ENCODE measurements at regions not wholly inside any gene's neighbourhood (a gene's known extent, or its start where the extent isn't known, plus 50 kb on each side); places are given as distances from the start of the nearest gene placed in this dataset.
"Not testable (repeated sequence)": the region's sequence is repeated elsewhere in the genome, so short reads cannot be mapped to it uniquely, and the experiment has no call there.

DNA sequence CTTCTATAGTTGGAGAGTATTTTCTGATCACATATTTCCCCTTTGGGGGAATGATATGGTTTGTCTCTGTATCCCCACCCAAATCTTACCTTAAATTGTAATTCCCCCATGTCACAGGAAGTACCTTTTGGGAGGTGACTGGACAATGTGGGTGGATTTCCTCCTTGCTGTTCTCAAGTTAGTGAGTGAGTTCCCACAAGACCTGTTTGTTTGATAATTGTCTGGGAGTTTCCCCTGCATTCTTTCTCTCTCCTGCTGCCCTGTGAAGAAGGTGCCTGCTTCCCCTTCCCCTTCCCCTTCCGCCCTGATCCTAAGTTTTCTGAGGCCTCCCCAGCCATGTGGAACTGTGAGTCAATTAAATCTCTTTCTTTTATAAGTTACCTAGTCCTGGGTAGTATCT is 222.7 kb upstream of the SLC39A10 start:
- intact Hi-C loops (cut with DNase I): no loop called here
- no peak for ATAC-seq
- no peak for DNase-seq (ENCODE audit: low spot score)

GRCh38 chr2:195433729-195434128 is 223.3 kb upstream of the SLC39A10 start:
- ATAC-seq; DNase-seq (ENCODE audit: low spot score); intact Hi-C loops (cut with DNase I): not testable (repeated sequence)

GRCh38 chr2:195428673-195429072 is 228.4 kb upstream of the SLC39A10 start:
- ATAC-seq: no peak
- intact Hi-C loops (cut with DNase I): no loop called here
- DNase-seq (ENCODE audit: low spot score): no peak

- ATAC-seq (no peak), DNase-seq (ENCODE audit: low spot score) (no peak)
- intact Hi-C loops (cut with DNase I): no loop called here
Measured at GRCh38 chr2:195425328-195425727, 231.7 kb upstream of the SLC39A10 start.

GRCh38 chr2:195419033-195419432 is 238.0 kb upstream of the SLC39A10 start:
- intact Hi-C loops (cut with DNase I): no loop called here
- ATAC-seq: no peak
- no peak for DNase-seq (ENCODE audit: low spot score)

DNA sequence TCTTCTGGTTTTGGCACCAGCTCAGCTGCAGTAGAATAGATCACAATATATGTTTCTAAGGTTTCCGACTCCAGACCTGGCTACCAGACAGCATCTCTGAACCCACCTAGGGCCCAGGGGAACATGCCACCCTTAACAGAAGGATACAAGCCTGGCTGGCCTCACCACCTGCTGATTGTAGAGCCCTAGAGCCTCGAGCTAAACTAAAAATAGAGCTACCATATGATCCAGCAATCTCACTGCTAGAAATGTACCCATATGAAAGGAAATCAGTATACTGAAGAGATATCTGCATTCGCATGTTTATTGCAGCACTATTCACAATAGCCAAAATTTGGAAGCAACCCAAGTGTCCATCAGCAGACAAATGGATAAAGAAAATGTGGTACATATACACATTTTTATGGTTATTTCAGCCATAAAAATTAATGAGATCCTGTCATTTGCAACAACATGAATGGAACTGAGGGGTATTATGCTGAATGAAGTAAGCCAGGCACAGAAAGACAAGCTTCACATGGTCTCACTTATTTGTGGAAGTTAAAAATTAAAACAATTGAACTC is 242.4 kb upstream of the SLC39A10 start:
- intact Hi-C loops (cut with DNase I): no loop called here
- ATAC-seq: no peak
- no peak for DNase-seq (ENCODE audit: low spot score)

DNA sequence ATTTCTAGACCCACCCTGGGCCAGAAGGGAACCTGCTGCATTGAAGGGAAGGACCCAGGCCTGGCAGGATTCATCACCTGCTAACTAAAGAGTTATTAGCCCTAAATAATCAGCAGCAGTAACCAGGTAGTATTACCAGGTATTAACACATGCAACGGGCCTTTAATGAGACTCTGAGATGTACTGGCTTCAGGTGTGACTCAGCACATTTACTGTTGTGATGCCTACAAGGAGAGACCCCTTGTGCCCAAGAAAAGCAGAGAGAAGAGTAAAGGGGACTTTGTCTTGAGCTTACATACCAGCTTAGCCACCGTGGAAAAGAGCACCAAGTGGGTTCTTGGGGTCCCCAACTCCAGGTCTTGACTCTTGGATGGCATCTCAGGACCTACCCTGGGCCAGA is 243.1 kb upstream of the SLC39A10 start:
- DNase-seq (ENCODE audit: low spot score): no peak
- no peak for ATAC-seq
- intact Hi-C loops (cut with DNase I): no loop called here

- no peak for DNase-seq (ENCODE audit: low spot score)
- ATAC-seq: no peak
- intact Hi-C loops (cut with DNase I): no loop called here
Measured at GRCh38 chr2:195413422-195413821, 243.6 kb upstream of the SLC39A10 start.

- ATAC-seq (peak; percentile 66), DNase-seq (ENCODE audit: low spot score) (no peak)
- intact Hi-C loops (cut with DNase I): no loop called here
Measured at GRCh38 chr2:195411219-195411687, 245.8 kb upstream of the SLC39A10 start.

DNA sequence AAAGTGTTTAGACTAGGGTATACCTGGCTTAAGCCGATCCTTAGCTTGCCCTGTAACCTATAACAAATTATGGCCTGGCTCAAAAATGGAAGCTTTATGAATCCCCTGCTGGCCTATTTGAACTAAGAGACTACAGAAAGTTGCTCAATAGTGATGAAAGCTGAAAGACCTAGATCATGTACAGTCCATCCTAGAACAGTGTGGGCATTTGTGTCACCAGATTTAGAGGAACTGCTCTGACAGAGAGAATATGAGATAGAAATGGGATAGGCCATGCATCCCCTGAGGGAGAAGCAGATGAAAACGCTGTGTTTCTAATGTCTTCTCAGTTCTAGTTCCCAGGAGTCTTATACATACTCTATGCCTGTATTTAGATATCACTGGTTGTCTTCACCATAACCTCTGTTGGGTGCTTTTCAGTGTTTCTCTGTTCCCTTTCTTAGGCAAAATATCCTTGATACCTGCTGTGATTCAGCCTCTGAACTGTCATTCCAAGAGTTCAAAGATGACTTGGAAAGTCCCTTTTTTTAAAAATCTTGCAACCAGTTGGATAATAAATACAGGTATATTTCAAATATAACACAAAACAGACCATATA is 246.9 kb upstream of the SLC39A10 start:
- DNase-seq (ENCODE audit: low spot score) (no peak), ATAC-seq (no peak)
- intact Hi-C loops (cut with DNase I): no loop called here

GRCh38 chr2:195408811-195409210 is 248.2 kb upstream of the SLC39A10 start:
- intact Hi-C loops (cut with DNase I): no loop called here

DNA sequence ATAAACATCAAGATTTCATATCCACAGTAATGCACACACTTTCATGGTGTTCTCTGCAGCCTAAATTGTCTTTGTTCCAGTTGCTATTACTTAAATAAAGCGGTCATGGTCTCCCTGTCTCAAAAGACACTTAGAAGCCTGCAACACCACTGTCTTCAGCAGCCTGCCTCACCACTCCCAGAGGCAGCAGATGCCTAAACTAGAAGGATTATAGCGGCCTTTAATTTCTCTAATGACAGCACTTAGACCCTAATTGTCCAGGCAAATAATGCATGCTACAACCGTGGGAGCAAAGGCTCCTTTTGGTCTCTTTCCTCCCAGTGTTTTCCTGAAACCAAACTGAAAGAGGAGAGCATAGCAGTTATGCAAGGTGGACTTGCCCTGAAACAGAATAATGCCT is 248.8 kb upstream of the SLC39A10 start:
- DNase-seq (ENCODE audit: low spot score) (no peak), ATAC-seq (no peak)
- intact Hi-C loops (cut with DNase I): no loop called here

More at GRCh38 chr2:195408811-195409210, 248.2 kb upstream of the SLC39A10 start:
- ATAC-seq (no peak), DNase-seq (ENCODE audit: low spot score) (no peak)

DNA sequence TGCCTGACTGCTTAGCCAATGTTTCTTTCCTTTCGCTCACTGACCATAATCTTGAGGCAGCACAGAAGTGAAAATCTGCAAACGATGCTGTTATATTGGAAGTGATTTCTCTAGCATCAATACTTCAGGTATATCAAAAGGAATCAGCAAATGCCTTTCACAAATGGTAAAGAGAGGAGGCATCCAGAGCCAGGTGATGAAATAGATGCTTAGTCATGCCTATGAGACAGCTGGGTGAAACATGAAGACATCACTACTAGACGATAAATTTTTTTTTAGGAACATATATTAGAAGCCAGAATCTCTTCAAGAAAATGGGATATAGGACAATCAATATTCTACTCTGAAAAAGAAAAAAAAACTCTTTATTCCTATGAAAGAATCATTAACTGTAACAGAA is 249.2 kb upstream of the SLC39A10 start:
- intact Hi-C loops (cut with DNase I): no loop called here
- ATAC-seq (no peak), DNase-seq (ENCODE audit: low spot score) (no peak)

DNA sequence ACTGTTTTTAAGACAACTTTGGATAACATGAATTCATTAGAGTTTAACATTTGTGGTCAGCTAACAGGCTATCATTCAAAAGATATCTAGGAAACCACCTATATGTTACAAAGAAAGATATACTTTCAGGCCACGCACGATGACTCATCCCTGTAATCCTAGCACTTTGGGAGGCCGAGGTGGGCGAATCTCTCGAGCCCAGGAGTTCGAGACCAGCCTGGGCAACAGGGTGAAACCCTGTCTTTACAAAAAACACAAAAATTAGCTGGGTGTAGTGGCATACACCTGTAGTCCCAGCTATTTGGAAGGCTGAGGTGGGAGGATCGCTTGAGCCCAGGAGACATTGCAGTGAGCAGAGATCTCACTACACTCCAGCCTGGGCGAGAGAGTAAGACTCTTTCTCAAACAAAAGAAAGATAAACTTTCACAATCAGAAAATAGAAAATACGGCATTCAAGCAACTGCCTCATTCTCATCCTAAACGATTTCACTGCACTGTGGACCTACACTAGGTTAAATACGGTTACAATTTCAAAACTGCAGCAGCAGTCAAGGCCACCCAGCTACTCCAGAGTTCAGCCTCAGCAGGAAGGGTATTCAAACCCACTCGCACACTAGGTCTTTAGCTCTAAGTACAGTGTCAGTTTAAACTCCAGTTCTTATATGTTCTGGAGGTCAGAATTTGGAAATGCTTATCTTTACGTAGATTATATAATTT is 250.0 kb upstream of the SLC39A10 start:
- intact Hi-C loops (cut with DNase I): no loop called here
- ATAC-seq (no peak), DNase-seq (ENCODE audit: low spot score) (no peak)

GRCh38 chr2:195404651-195405050 is 252.4 kb upstream of the SLC39A10 start:
- ATAC-seq: no peak
- DNase-seq (ENCODE audit: low spot score): no peak
- intact Hi-C loops (cut with DNase I): no loop called here

- ATAC-seq (no peak), DNase-seq (ENCODE audit: low spot score) (no peak)
- intact Hi-C loops (cut with DNase I): no loop called here
Measured at GRCh38 chr2:195396479-195396878, 260.5 kb upstream of the SLC39A10 start.

DNA sequence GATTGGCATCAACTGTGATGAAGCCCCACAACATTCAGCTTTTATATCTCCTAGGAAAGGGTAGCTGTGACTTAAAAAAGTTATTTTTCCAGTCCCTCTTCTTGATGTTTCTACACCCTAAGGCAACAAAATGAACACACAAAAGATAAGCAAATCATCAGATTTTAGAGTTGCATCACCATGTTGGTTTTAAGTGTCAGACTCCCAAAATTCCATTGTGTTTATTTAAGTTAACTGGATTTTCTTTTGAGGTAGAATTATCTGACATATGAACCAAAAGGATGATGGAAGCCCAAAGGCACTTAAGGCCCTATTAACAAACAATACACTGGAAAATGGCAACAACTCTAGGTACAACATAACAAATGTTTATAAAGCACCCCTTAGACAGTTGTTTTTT is 261.7 kb upstream of the SLC39A10 start:
- ATAC-seq (no peak), DNase-seq (ENCODE audit: low spot score) (no peak)
- intact Hi-C loops (cut with DNase I): no loop called here

- ATAC-seq (no peak), DNase-seq (ENCODE audit: low spot score) (no peak)
- intact Hi-C loops (cut with DNase I): no loop called here
Measured at GRCh38 chr2:195392446-195393336, 264.3 kb upstream of the SLC39A10 start.

DNA sequence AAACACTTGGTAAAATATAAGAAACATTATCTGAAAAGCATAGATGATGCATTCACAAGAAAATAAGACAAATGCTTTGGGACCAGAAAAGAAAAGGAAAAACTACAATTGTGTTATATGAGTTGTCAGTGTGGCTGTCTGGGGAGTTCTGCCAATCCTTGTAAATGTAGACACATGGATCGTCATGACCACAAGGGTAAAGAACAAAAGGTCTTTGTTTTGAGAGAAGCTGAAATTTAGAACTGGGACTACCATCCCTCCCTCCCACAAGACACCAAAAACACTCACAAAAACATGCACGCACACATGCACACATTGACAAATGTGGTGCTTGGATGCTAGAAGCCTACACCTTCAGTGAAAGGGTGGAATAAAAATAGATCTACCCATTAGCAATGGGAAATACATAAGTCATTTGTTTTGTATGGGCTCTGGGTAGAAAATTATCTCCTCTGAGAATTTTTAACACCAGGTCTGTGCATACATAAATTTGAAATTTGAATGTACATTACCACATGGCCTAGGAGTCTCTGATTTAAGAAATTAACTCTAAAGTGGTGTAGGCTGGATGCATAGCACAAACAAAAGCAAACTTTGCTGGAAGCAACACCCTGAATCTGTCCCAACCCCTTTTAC is 266.2 kb upstream of the SLC39A10 start:
- DNase-seq (ENCODE audit: low spot score) (no peak), ATAC-seq (no peak)
- intact Hi-C loops (cut with DNase I): no loop called here
